Endothelial cell of umbilical vein (primary cell): ENCODE measurements at regions not wholly inside any gene's neighbourhood (a gene's known extent, or its start where the extent isn't known, plus 50 kb on each side); places are given as distances from the start of the nearest gene placed in this dataset.

Source experiments
- BruUV-seq: library from RNA; stranded (reverse); fragments of 400-500 nt; replicated peaks from 2 replicates; lab custom pipeline; 2021; lab: Mats Ljungman, UMichigan
- CTCF ChIA-PET: fragments of 300-600, 350-600 bp; sonication (Branson Sonifier 250); formaldehyde crosslinking; loops from one replicate; lab custom pipeline; 2021; ENCODE audit warnings: antibody characterized with exemption, inconsistent platforms; lab: Charles Lee
- POLR2A ChIA-PET: fragments of 300-600, 350-600 bp; sonication (Branson Sonifier 250); formaldehyde crosslinking; loops from one replicate; lab custom pipeline; 2021; ENCODE audit warnings: antibody characterized with exemption, inconsistent platforms; lab: Charles Lee
- DNase-seq: peaks from one replicate; pipeline ENCODE4 v3.0.0-alpha.2; 2011; ENCODE audit warnings: low read depth, low spot score
- FAIRE-seq: peaks from 2 replicates; lab custom pipeline; 2011; peaks lifted over from hg19 to GRCh38; lab: Jason Lieb, UNC
- H2AFZ ChIP-seq: 2 replicates; pipeline ENCODE4 v1.6.0; 2012; ENCODE audit warnings: low read depth, low read length, control low read depth, inconsistent platforms
- H3K27ac ChIP-seq: 2 replicates; pipeline ENCODE4 v1.5.1; 2011; ENCODE audit warnings: low read depth, mild to moderate bottlenecking, control low read depth, low read length, moderate library complexity; ENCODE audit not compliant: insufficient read depth
- H3K27me3 ChIP-seq, 2 experiments: 2 replicates each; pipeline versions ENCODE4 v1.6.0 to v1.6.1; 2011; ENCODE audit warnings: low read length in 2 of 2, mixed read lengths in 1 of 2; ENCODE audit not compliant: control insufficient read depth in 2 of 2, insufficient read depth in 2 of 2
- H3K36me3 ChIP-seq, 2 experiments: 2 replicates in 1 of 2; 3 replicates in 1 of 2; pipeline ENCODE4 v1.5.1; 2011; ENCODE audit warnings: low read length in 2 of 2, mild to moderate bottlenecking in 1 of 2, moderate library complexity in 1 of 2; ENCODE audit not compliant: control insufficient read depth in 2 of 2, insufficient read depth in 2 of 2; ENCODE audit errors: extremely low read depth in 1 of 2
- H3K4me1 ChIP-seq: 3 replicates; pipeline ENCODE4 v1.5.1; 2011; ENCODE audit warnings: mild to moderate bottlenecking, low read length; ENCODE audit not compliant: control insufficient read depth, insufficient read depth; ENCODE audit errors: extremely low read depth
- H3K4me2 ChIP-seq: 2 replicates; pipeline ENCODE4 v1.6.1; 2011; ENCODE audit warnings: low read length, control low read depth, mixed read lengths; ENCODE audit not compliant: insufficient read depth
- H3K4me3 ChIP-seq, 3 experiments: fragments of 200-600 bp in 1 of 3; sonication (generic), shearing (Covaris generic) in 1 of 3; replicated peaks in 1 of 3; 2 replicates each; pipeline ENCODE4 v1.5.1; 2011 to 2016; ENCODE audit warnings: control low read depth in 3 of 3, low read length in 3 of 3, mild to moderate bottlenecking in 2 of 3, inconsistent platforms in 1 of 3, low read depth in 1 of 3, moderate library complexity in 1 of 3; ENCODE audit not compliant: insufficient read depth in 1 of 3
- H3K79me2 ChIP-seq: 2 replicates; pipeline ENCODE4 v1.6.0; 2012; ENCODE audit warnings: low read length, inconsistent platforms; ENCODE audit not compliant: control insufficient read depth, insufficient read depth
- H3K9ac ChIP-seq: replicated peaks from 2 replicates; pipeline ENCODE3; 2011; ENCODE audit warnings: low read length, control low read depth; ENCODE audit not compliant: insufficient read depth; ENCODE audit errors: extremely low read depth
- H3K9me1 ChIP-seq: replicated peaks from 3 replicates; pipeline ENCODE4 v1.6.0; 2011; ENCODE audit warnings: mild to moderate bottlenecking, low read length; ENCODE audit not compliant: control insufficient read depth, insufficient read depth; ENCODE audit errors: extremely low read depth
- H3K9me3 ChIP-seq: replicated peaks from 2 replicates; pipeline ENCODE4 v1.5.1; 2012; ENCODE audit warnings: low read length, inconsistent platforms; ENCODE audit not compliant: control insufficient read depth, insufficient read depth
- H4K20me1 ChIP-seq: replicated peaks from 2 replicates; pipeline ENCODE3; 2011; ENCODE audit warnings: mild to moderate bottlenecking, low read length; ENCODE audit not compliant: control insufficient read depth, insufficient read depth; ENCODE audit errors: extremely low read depth
- CTCF ChIP-seq, 2 donors: IDR thresholded peaks; 1 replicate in 1 of 2; 2 replicates in 1 of 2; pipeline ENCODE4 v1.5.1; 2011; ENCODE audit warnings: low read length in 2 of 2, mild to moderate bottlenecking in 2 of 2, moderate library complexity in 2 of 2, control low read depth in 1 of 2, inconsistent platforms in 1 of 2, low read depth in 1 of 2; ENCODE audit not compliant: insufficient read depth in 1 of 2; ENCODE audit errors: extremely low read depth in 1 of 2
- EZH2 ChIP-seq: IDR thresholded peaks from 2 replicates; pipeline ENCODE4 v1.6.1; 2012; ENCODE audit warnings: borderline replicate concordance, low read depth, mild to moderate bottlenecking, moderate library complexity, low read length, inconsistent platforms; ENCODE audit not compliant: severe bottlenecking
- FOS ChIP-seq: IDR thresholded peaks from 2 replicates; pipeline ENCODE4 v1.6.1; 2011; ENCODE audit warnings: mild to moderate bottlenecking, low read length, moderate library complexity, borderline replicate concordance; ENCODE audit not compliant: insufficient read depth
- GATA2 ChIP-seq: IDR thresholded peaks from 2 replicates; pipeline ENCODE4 v1.7.0; 2011; ENCODE audit warnings: low read depth, mild to moderate bottlenecking, moderate library complexity, mixed read lengths, low read length; ENCODE audit not compliant: insufficient read length, insufficient read depth
- JUN ChIP-seq: IDR thresholded peaks from 2 replicates; pipeline ENCODE4 v1.6.1; 2011; ENCODE audit warnings: borderline replicate concordance, low read depth; ENCODE audit not compliant: insufficient read length, insufficient read depth
- MAX ChIP-seq: IDR thresholded peaks from 2 replicates; pipeline ENCODE4 v1.6.1; 2011; ENCODE audit not compliant: insufficient read depth, insufficient read length
- MYC ChIP-seq: IDR thresholded peaks from one replicate; pipeline ENCODE4 v1.6.1; 2011; ENCODE audit warnings: mild to moderate bottlenecking, low read depth, low read length
- POLR2A ChIP-seq: IDR thresholded peaks from 2 replicates; pipeline ENCODE4 v1.6.1; 2012; ENCODE audit warnings: low read depth, mild to moderate bottlenecking, control low read depth, low read length
- POLR2AphosphoS5 ChIP-seq: IDR thresholded peaks from 2 replicates; pipeline ENCODE4 v1.6.1; 2012; ENCODE audit warnings: low read depth, mild to moderate bottlenecking, control low read depth, low read length, moderate library complexity; ENCODE audit not compliant: insufficient read depth
- dilution Hi-C: fragments of 300-500 bp; cut with MboI; formaldehyde crosslinking; loops from one replicate; pipeline ENCODE4 v1.15.0; 2019; ENCODE audit warnings: low sequenced_read_pairs; ENCODE audit not compliant: extremely low pct_ligation_motif_present
- intact Hi-C: fragments of 100-400 bp; cut with micrococcal nuclease; formaldehyde crosslinking; loops from one replicate; pipeline ENCODE4 v1.10.0; 2022

GRCh38 chr4:174037631-174038030 is 245.8 kb downstream of the FBXO8 start:
- H3K9ac ChIP-seq: no peak overlapping the region
- H3K79me2 ChIP-seq: no peaks in the 10 kb centered on the region
- DNase-seq (no peak), FAIRE-seq (no peak)
- no peak overlapping the region for H2AFZ ChIP-seq
- H3K9me1 ChIP-seq: no peaks in the 10 kb centered on the region
- ChIA-PET POLR2A (no interaction called here), CTCF (no interaction called here)
- H4K20me1 ChIP-seq: no peaks in the 10 kb centered on the region
- no peaks in the 10 kb centered on the region for H3K4me1 ChIP-seq
- intact Hi-C loops (no loop called here), dilution Hi-C loops (no loop called here)
- no TSS peak for BruUV-seq
- no peak overlapping the region for H3K4me2 ChIP-seq
- no peaks in the 10 kb centered on the region for H3K36me3 ChIP-seq
- no peak overlapping the region for H3K4me3 ChIP-seq
- no peaks in the 10 kb centered on the region for H3K9me3 ChIP-seq
- no peak for TF ChIP-seq POLR2A
- TF ChIP-seq JUN: no peak
- TF ChIP-seq POLR2AphosphoS5: no peak
- no peak for TF ChIP-seq MAX
- no peak for TF ChIP-seq FOS
- no peak for TF ChIP-seq EZH2
- TF ChIP-seq MYC: no peak
- no peak for TF ChIP-seq CTCF (IDR thresholded peaks at IDR 0.05; ENCODE audit: extremely low read depth in 1 of 2, insufficient read depth in 1 of 2, low read depth in 1 of 2, low read length in 2 of 2)
- no peak for TF ChIP-seq GATA2
- no peak overlapping the region for H3K27ac ChIP-seq
- no peaks in the 10 kb centered on the region for H3K27me3 ChIP-seq
